SK-N-SH (cell line): ENCODE measurements at regions not wholly inside any gene's neighbourhood (a gene's known extent, or its start where the extent isn't known, plus 50 kb on each side); places are given as distances from the start of the nearest gene placed in this dataset.

Experiments
- TF ChIP-seq, protein P1 (sequence below): fragments of 200-600 bp; sonication (generic); IDR thresholded peaks from 2 replicates; pipeline ENCODE4 v1.6.1; 2017; ENCODE audit warnings: antibody characterized with exemption, mild to moderate bottlenecking, moderate library complexity
- TF ChIP-seq, protein P2 (sequence below): IDR thresholded peaks from 2 replicates; pipeline ENCODE4 v1.4.0; 2012; ENCODE audit warnings: low read depth

DNA sequence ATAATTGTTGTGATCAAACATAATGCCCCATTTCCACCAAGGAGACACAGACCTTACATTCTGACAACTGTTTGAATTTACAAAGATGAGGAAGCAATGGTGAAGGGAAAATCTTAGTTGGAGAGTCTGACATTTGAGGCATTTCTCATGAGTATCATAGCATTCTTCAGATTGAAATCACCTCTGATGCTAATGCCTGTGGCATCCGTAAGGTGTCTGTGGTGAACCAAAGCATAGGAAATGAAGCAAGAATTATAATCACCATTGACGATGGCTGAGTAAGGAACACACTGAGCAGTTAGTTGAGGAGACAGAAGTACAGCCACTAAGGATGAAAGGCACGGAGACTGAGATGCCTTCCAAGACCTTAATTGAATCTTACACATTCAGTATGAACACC is 575.7 kb downstream of the TRIML1 start:
- TF ChIP-seq, protein P1, sequence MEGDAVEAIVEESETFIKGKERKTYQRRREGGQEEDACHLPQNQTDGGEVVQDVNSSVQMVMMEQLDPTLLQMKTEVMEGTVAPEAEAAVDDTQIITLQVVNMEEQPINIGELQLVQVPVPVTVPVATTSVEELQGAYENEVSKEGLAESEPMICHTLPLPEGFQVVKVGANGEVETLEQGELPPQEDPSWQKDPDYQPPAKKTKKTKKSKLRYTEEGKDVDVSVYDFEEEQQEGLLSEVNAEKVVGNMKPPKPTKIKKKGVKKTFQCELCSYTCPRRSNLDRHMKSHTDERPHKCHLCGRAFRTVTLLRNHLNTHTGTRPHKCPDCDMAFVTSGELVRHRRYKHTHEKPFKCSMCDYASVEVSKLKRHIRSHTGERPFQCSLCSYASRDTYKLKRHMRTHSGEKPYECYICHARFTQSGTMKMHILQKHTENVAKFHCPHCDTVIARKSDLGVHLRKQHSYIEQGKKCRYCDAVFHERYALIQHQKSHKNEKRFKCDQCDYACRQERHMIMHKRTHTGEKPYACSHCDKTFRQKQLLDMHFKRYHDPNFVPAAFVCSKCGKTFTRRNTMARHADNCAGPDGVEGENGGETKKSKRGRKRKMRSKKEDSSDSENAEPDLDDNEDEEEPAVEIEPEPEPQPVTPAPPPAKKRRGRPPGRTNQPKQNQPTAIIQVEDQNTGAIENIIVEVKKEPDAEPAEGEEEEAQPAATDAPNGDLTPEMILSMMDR, result no peak
- TF ChIP-seq, protein P2, sequence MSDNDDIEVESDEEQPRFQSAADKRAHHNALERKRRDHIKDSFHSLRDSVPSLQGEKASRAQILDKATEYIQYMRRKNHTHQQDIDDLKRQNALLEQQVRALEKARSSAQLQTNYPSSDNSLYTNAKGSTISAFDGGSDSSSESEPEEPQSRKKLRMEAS, result no peak
